GM23248 (cell line): ENCODE measurements at regions not wholly inside any gene's neighbourhood (a gene's known extent, or its start where the extent isn't known, plus 50 kb on each side); places are given as distances from the start of the nearest gene placed in this dataset.
"Not testable (repeated sequence)": the region's sequence is repeated elsewhere in the genome, so short reads cannot be mapped to it uniquely, and the experiment has no call there.

Experiments used
- DNase-seq: peaks from one replicate; pipeline ENCODE4 v3.0.0-alpha.2; 2015
- H2AFZ ChIP-seq: fragments of 200-600 bp; sonication (generic); 2 replicates; pipeline ENCODE4 v1.6.1; 2016; ENCODE audit warnings: antibody characterized with exemption
- H3F3A ChIP-seq: fragments of 200-600 bp; sonication (generic); 2 replicates; pipeline ENCODE4 v1.6.1; 2016; ENCODE audit warnings: mild to moderate bottlenecking, antibody characterized with exemption, mixed run types; ENCODE audit not compliant: insufficient read depth
- H3K27ac ChIP-seq: fragments of 200-600 bp; sonication (generic); 2 replicates; pipeline ENCODE4 v1.5.1; 2016; ENCODE audit warnings: mild to moderate bottlenecking
- H3K27me3 ChIP-seq: fragments of 200-600 bp; sonication (generic); replicated peaks from 2 replicates; pipeline ENCODE4 v1.6.1; 2016; ENCODE audit warnings: mild to moderate bottlenecking; ENCODE audit not compliant: insufficient read depth
- H3K36me3 ChIP-seq: fragments of 200-600 bp; sonication (generic); 2 replicates; pipeline ENCODE4 v1.6.1; 2016; ENCODE audit warnings: low read depth, mild to moderate bottlenecking
- H3K4me1 ChIP-seq: fragments of 200-600 bp; sonication (generic); 2 replicates; pipeline ENCODE4 v1.6.1; 2016; ENCODE audit warnings: mild to moderate bottlenecking; ENCODE audit not compliant: insufficient read depth
- H3K4me2 ChIP-seq: fragments of 200-600 bp; sonication (generic); one replicate; pipeline ENCODE4 v1.6.1; 2016; ENCODE audit warnings: mild to moderate bottlenecking; ENCODE audit not compliant: unreplicated experiment
- H3K4me3 ChIP-seq: fragments of 200-600 bp; sonication (generic); 2 replicates; pipeline ENCODE4 v1.5.1; 2016; ENCODE audit warnings: mild to moderate bottlenecking
- H3K79me2 ChIP-seq: fragments of 200-600 bp; sonication (generic); 2 replicates; pipeline ENCODE4 v1.6.1; 2016; ENCODE audit warnings: mild to moderate bottlenecking; ENCODE audit not compliant: insufficient read depth
- H3K9ac ChIP-seq: fragments of 200-600 bp; sonication (generic); 2 replicates; pipeline ENCODE4 v1.6.1; 2016; ENCODE audit warnings: mild to moderate bottlenecking
- H3K9me2 ChIP-seq: fragments of 200-600 bp; sonication (generic); 2 replicates; pipeline ENCODE4 v1.6.1; 2016; ENCODE audit warnings: mixed run types, mild to moderate bottlenecking, moderate library complexity; ENCODE audit not compliant: insufficient read depth
- H3K9me3 ChIP-seq: fragments of 200-600 bp; sonication (generic); one replicate; pipeline ENCODE4 v1.6.1; 2017; ENCODE audit warnings: low read depth
- H4K20me1 ChIP-seq: fragments of 200-600 bp; sonication (generic); 2 replicates; pipeline ENCODE4 v1.6.0; 2016; ENCODE audit not compliant: insufficient read depth
- EZH2 ChIP-seq: fragments of 200-600 bp; sonication (generic); IDR thresholded peaks from 2 replicates; pipeline ENCODE4 v1.6.1; 2018; ENCODE audit warnings: antibody characterized with exemption, mild to moderate bottlenecking; ENCODE audit not compliant: insufficient read depth, poor library complexity, severe bottlenecking
- EZH2phosphoT487 ChIP-seq: fragments of 200-600 bp; sonication (generic); IDR thresholded peaks from 2 replicates; pipeline ENCODE4 v1.6.1; 2018; ENCODE audit warnings: antibody characterized with exemption, moderate library complexity, mild to moderate bottlenecking, low read depth; ENCODE audit not compliant: insufficient read depth
- WGBS, 2 experiments: methylation state at CpG; one replicate each; pipeline ENCODE4 v1.1.6; 2015 to 2017; ENCODE audit warnings: low lambda C conversion rate in 2 of 2, low coverage in 1 of 2; ENCODE audit errors: missing lambda C conversion rate in 2 of 2; 5-methylcytosine and 5-hydroxymethylcytosine counted together
- in situ Hi-C: fragments of 300-500 bp; cut with MboI; formaldehyde crosslinking; loops from 2 replicates; pipeline ENCODE4 v1.15.0; 2020

DNA sequence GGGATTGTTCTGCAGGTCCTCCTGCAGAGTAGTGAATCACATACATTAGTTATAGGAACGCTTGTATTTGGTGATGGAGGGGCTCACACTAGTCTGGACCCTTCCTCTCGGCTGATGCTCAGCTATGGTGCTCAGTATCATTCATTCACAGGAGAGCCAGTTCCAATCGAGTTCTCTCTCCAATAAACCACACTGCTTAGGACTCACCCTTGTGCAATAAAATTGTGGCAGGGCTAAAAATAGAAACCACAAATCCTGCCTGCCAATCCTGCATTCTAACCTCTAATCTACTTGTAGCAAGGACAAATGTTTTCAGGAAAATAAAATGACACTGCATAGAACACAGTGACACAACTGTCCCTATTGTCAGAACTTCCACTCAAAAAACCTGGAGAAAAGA is 138.4 kb upstream of the TBL1XR1 start:
- no peak overlapping the region for H3K9ac ChIP-seq
- no peak overlapping the region for H3K4me2 ChIP-seq
- H2AFZ ChIP-seq = no peak overlapping the region
- no peaks in the 10 kb centered on the region for H3K9me2 ChIP-seq
- H3K79me2 ChIP-seq = no peaks in the 10 kb centered on the region
- WGBS, 2 experiments = 41 to 48% methylated on average over 3 of the region's 3 CpGs
- TF ChIP-seq EZH2 = no peak
- no peak for TF ChIP-seq EZH2phosphoT487
- H3K4me3 ChIP-seq = no peak overlapping the region
- peaks cover 26% of the 10 kb centered on the region for H3F3A ChIP-seq
- no peaks in the 10 kb centered on the region for H3K27me3 ChIP-seq
- no peaks in the 10 kb centered on the region for H3K36me3 ChIP-seq
- DNase-seq = peak; percentile 42
- in situ Hi-C loops = no loop called here
- H3K9me3 ChIP-seq = no peaks in the 10 kb centered on the region
- H3K27ac ChIP-seq = no peak overlapping the region
- H3K4me1 ChIP-seq = peaks cover 41% of the 10 kb centered on the region
- no peaks in the 10 kb centered on the region for H4K20me1 ChIP-seq

DNA sequence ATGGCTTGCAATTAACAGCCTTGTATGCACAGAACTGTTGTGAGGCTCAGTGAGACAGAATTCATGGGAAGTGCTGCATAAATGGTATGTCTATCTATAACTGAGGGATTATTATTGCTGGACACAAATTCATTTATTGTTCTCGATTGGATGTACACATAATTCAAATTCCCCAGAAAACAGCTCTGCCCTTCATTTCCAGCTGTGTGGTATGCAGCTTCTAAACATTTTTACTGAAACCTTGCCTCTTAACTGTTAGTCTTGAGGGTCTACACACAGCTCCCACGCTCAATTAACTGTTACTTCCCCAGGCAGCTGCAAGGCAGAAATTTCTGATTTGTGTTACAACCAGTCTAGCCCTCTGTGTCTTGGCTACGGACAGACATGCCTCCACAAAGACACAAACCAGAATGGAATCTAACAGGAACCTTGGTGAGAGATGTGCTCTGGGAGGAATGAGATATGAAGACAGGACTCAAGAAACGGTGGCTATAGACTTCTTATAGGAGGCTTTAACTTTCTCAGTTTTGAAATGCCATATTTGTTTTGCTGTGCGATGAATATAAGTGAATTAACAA is 139.7 kb upstream of the TBL1XR1 start:
- Histone ChIP-seq H3K4me2 (peak overlapping the region; percentile 5), H3F3A (peaks cover 26% of the 10 kb centered on the region), H2AFZ (0 out of 2 replicates have a peak overlapping the region, but pooled peaks have one; percentile 2), H3K27ac (peak overlapping the region; percentile 67), H3K9me2 (no peaks in the 10 kb centered on the region), H3K4me1 (peaks cover 37% of the 10 kb centered on the region), H3K27me3 (no peaks in the 10 kb centered on the region), H3K4me3 (no peak overlapping the region), H3K79me2 (no peaks in the 10 kb centered on the region), H4K20me1 (no peaks in the 10 kb centered on the region), H3K9ac (no peak overlapping the region), H3K9me3 (no peaks in the 10 kb centered on the region), H3K36me3 (no peaks in the 10 kb centered on the region)
- in situ Hi-C loops = no loop called here
- DNase-seq = peak; percentile 66
- WGBS, 2 experiments = 22 to 23% methylated on average over 5 of the region's 5 CpGs
- TF ChIP-seq EZH2 (no peak), EZH2phosphoT487 (no peak)

DNA sequence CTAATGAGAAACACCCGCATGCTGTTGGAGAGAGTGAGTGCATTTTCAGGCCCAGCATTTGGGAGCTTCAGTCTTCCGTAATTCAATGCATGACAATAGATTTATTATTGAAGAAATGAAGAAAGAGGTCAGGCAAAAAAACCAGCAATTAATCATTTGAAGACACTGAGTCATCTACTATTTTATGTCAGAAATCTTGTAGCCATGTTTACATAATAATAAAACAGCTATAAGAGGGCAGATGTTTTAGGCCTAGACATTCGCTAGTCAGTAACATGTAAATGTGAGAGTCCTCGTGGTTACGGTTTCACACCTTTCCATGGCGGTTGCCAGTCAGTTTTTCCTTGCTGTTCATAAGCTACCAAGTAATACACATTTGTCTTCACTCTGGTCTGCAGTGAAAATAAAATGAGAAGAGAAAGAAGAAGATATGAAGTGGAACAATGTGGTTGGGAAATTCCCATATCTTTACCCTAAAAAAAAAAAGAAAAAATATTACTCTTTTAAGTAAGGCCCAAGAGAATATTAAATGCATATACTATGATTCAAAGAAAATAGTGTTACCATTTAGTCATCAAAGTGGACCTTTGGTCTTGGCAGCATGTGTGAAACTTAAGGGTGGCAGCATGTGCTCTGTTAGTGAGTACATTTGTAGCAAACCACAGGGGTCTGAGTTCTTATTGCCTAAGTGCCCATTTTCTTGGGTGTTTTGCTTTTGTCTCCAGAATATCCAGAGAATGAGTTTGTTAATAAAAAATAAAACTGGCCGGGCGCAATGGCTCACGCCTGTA is 140.5 kb upstream of the TBL1XR1 start:
- 45 to 46% methylated on average over 9 of the region's 9 CpGs for WGBS, 2 experiments
- TF ChIP-seq EZH2phosphoT487 (no peak), EZH2 (no peak)
- Histone ChIP-seq H3K4me3 (no peak overlapping the region), H3K4me1 (peaks cover 37% of the 10 kb centered on the region), H3K27me3 (no peaks in the 10 kb centered on the region), H3K79me2 (no peaks in the 10 kb centered on the region), H3K9ac (no peak overlapping the region), H3K4me2 (peak overlapping the region; percentile 5), H3K9me3 (no peaks in the 10 kb centered on the region), H4K20me1 (no peaks in the 10 kb centered on the region), H3K36me3 (no peaks in the 10 kb centered on the region), H2AFZ (no peak overlapping the region), H3K9me2 (no peaks in the 10 kb centered on the region), H3F3A (peaks cover 26% of the 10 kb centered on the region), H3K27ac (peak overlapping the region; percentile 67)
- DNase-seq = peak; percentile 84
- in situ Hi-C loops = no loop called here

DNA sequence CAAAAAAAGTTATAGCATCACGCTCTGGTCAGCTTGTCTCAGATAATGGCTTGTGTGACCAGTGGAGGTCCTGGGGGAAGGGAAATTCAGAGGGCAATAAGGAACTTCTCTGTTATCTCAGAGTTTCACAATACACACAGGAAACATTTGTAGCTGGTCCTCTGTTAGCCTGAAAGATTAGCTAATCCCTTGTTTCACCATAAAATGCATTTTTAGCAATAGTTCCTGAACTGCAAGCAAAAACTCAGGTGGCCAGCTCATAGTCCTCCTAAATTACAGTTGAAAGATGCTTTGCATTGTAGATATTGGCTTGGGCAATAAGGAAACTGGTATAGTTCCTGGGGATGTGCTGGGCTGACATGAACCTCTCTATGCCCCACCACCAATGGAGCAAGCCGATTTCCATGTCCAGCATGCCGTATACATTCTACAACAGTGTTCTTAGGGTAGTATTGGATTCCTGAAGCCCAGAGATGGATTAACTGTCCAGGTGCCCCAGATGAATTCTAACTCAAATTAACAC is 141.5 kb upstream of the TBL1XR1 start:
- 96 to 97% methylated on average over 3 of the region's 3 CpGs for WGBS, 2 experiments
- Histone ChIP-seq H3K9ac (no peak overlapping the region), H3K4me2 (peak overlapping the region; percentile 5), H3K4me1 (peaks cover 36% of the 10 kb centered on the region), H3K27me3 (no peaks in the 10 kb centered on the region), H2AFZ (no peak overlapping the region), H3K9me2 (no peaks in the 10 kb centered on the region), H4K20me1 (no peaks in the 10 kb centered on the region), H3K4me3 (no peak overlapping the region), H3K79me2 (no peaks in the 10 kb centered on the region), H3K36me3 (no peaks in the 10 kb centered on the region), H3F3A (peaks cover 26% of the 10 kb centered on the region), H3K27ac (peak overlapping the region; percentile 67; the same call in 1 of the 2 replicates), H3K9me3 (no peaks in the 10 kb centered on the region)
- peak; percentile 47 for DNase-seq
- in situ Hi-C loops = no loop called here
- TF ChIP-seq EZH2phosphoT487 (no peak), EZH2 (no peak)

DNA sequence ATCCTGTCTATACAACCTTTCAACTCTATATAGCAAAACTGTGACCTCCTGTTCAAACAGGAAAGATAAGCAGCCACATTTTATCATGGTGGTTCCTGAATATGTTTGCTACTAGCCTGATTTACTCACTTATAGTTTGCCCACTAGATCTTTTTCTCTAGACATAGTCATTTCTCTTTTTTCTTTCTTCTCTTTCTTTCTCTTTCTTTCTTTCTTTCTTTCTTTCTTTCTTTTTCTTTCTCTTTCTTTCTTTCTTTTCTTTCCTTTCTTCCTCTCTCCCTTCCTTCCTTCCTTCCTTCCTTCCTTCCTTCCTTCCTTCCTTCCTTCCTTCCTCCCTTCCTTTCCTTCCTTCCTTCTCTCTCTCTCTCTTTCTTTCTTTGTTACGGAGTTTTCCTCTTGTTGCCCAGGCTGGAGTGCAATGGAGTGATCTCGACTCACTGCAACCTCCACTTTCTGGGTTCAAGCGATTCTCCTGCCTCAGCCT is 142.0 kb upstream of the TBL1XR1 start:
- H3K9me3 ChIP-seq, H3K27me3 ChIP-seq, H3K27ac ChIP-seq, H3K79me2 ChIP-seq, H3K9ac ChIP-seq, H4K20me1 ChIP-seq, H2AFZ ChIP-seq, H3K4me3 ChIP-seq, DNase-seq, in situ Hi-C loops, H3K36me3 ChIP-seq, H3K9me2 ChIP-seq: not testable (repeated sequence)
- 67 to 69% methylated on average over 3 of the region's 3 CpGs for WGBS, 2 experiments
- H3K4me1 ChIP-seq = peaks cover 32% of the 10 kb centered on the region
- peaks cover 26% of the 10 kb centered on the region for H3F3A ChIP-seq
- H3K4me2 ChIP-seq = peak overlapping the region; percentile 5
